ENCODE measurements at regions not wholly inside any gene's neighbourhood (a gene's known extent, or its start where the extent isn't known, plus 50 kb on each side); places are given as distances from the start of the nearest gene placed in this dataset.

DNA sequence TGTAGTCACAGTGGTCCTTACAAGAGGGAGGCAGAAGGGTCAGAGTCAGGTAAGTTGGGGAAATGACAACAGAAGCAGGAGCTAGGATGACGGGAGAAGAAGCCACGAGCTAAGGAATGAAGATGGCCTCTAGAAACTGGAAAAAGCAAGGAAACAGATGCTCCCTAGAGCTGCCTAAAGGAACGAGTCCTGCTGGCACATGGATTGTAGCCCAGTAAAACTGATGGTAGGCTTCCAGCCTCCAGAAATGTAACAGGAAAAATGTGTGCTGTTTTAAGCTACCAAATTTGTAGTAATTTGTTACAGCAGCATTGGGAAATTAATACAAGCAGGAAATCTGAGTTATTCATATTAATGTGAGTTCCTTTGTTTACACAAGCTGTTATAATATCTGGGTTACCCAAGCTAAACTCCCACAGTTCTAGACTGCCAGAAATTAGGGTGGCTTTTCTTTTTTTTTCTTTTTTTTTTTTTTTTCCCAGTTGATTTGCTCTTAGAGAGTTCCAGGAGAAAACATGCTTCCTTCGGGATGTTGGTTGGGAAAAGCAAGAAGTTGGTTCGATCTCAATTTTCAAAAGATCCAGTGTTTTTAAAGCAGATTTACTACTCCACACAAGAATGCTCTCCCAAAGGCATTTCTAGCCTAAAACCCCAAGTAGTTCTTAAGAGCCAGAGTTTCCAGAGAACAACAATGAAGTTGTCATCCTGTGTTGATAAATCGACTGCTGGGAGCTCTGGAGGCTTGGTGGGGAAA is 400.0 kb upstream of the SLC24A2 start:
- no peak for TF ChIP-seq EZH2 (IDR thresholded peaks at IDR 0.05; ENCODE audit: borderline replicate concordance, insufficient read depth, low read depth, low read length, poor library complexity, severe bottlenecking)
- TF ChIP-seq, protein P1, sequence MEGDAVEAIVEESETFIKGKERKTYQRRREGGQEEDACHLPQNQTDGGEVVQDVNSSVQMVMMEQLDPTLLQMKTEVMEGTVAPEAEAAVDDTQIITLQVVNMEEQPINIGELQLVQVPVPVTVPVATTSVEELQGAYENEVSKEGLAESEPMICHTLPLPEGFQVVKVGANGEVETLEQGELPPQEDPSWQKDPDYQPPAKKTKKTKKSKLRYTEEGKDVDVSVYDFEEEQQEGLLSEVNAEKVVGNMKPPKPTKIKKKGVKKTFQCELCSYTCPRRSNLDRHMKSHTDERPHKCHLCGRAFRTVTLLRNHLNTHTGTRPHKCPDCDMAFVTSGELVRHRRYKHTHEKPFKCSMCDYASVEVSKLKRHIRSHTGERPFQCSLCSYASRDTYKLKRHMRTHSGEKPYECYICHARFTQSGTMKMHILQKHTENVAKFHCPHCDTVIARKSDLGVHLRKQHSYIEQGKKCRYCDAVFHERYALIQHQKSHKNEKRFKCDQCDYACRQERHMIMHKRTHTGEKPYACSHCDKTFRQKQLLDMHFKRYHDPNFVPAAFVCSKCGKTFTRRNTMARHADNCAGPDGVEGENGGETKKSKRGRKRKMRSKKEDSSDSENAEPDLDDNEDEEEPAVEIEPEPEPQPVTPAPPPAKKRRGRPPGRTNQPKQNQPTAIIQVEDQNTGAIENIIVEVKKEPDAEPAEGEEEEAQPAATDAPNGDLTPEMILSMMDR (IDR thresholded peaks at IDR 0.05), result no peak

Measured in B cell (primary cell).